Osteocyte (in vitro differentiated cells): ENCODE measurements at regions not wholly inside any gene's neighbourhood (a gene's known extent, or its start where the extent isn't known, plus 50 kb on each side); places are given as distances from the start of the nearest gene placed in this dataset.

Experiments
- DNase-seq: peaks from one replicate; pipeline ENCODE4 v3.0.0; 2021; ENCODE audit warnings: mixed read lengths; ENCODE audit not compliant: unreplicated experiment; ENCODE audit errors: extremely low spot score
- H3K27ac Mint-ChIP-seq: one replicate; pipeline ENCODE4 v1.8.0; 2021; ENCODE audit warnings: mild to moderate bottlenecking, mixed read lengths; ENCODE audit not compliant: unreplicated experiment
- H3K27me3 Mint-ChIP-seq: one replicate; pipeline ENCODE4 v1.8.0; 2021; ENCODE audit warnings: mixed read lengths; ENCODE audit not compliant: unreplicated experiment
- H3K36me3 Mint-ChIP-seq: one replicate; pipeline ENCODE4 v1.8.0; 2021; ENCODE audit warnings: mixed read lengths; ENCODE audit not compliant: unreplicated experiment
- H3K4me1 Mint-ChIP-seq: one replicate; pipeline ENCODE4 v1.8.0; 2021; ENCODE audit warnings: mixed read lengths; ENCODE audit not compliant: unreplicated experiment
- H3K4me3 Mint-ChIP-seq: one replicate; pipeline ENCODE4 v1.8.0; 2021; ENCODE audit warnings: mild to moderate bottlenecking, moderate library complexity, mixed read lengths; ENCODE audit not compliant: unreplicated experiment
- H3K9me3 Mint-ChIP-seq: one replicate; pipeline ENCODE4 v1.8.0; 2021; ENCODE audit warnings: mixed read lengths; ENCODE audit not compliant: unreplicated experiment
- CTCF ChIP-seq: fragments of 200-600 bp; sonication (generic); IDR thresholded peaks from 2 replicates; pipeline ENCODE4 v1.5.0; 2021; ENCODE audit warnings: antibody characterized with exemption, mild to moderate bottlenecking, moderate library complexity

GRCh38 chr4:184294606-184295133 lies 77.0 kb upstream of the ENPP6 start:
- Mint-ChIP-seq H3K36me3 (no peaks in the 10 kb centered on the region), H3K4me3 (no peak overlapping the region), H3K9me3 (no peaks in the 10 kb centered on the region), H3K27me3 (no peaks in the 10 kb centered on the region), H3K27ac (no peak overlapping the region), H3K4me1 (no peaks in the 10 kb centered on the region)
- no peak for TF ChIP-seq CTCF
- peak; percentile 32 for DNase-seq

DNA sequence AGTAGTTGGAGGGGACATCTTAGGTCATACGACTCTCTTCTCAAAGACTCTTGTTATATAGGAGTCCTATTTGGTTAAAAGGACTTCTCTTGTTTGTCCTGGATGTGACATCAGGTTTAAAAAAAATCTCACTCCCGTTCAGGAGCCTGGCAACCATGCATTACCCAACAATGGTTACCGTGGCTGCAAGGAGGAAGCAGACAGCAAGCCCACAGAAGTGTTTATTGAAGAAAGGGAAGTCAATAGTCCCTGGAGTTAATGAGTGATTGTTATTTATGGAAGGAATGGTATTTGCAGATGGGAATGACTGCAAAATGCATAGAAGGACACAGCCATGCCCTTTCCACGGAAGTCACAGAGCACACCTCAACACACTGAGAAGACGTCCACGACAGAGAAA lies 75.9 kb upstream of the ENPP6 start:
- DNase-seq = no peak
- H3K4me3 Mint-ChIP-seq = no peak overlapping the region
- peaks cover under 1% of the 10 kb centered on the region for H3K4me1 Mint-ChIP-seq
- no peak for TF ChIP-seq CTCF
- H3K27me3 Mint-ChIP-seq = no peaks in the 10 kb centered on the region
- no peaks in the 10 kb centered on the region for H3K36me3 Mint-ChIP-seq
- H3K9me3 Mint-ChIP-seq = no peaks in the 10 kb centered on the region
- no peak overlapping the region for H3K27ac Mint-ChIP-seq

GRCh38 chr4:184292877-184293276 lies 75.2 kb upstream of the ENPP6 start:
- H3K36me3 Mint-ChIP-seq = no peaks in the 10 kb centered on the region
- H3K27me3 Mint-ChIP-seq = no peaks in the 10 kb centered on the region
- H3K9me3 Mint-ChIP-seq = no peaks in the 10 kb centered on the region
- TF ChIP-seq CTCF = no peak
- DNase-seq = no peak
- H3K4me3 Mint-ChIP-seq = no peak overlapping the region
- peaks cover 1% of the 10 kb centered on the region for H3K4me1 Mint-ChIP-seq
- no peak overlapping the region for H3K27ac Mint-ChIP-seq

- Mint-ChIP-seq H3K36me3 (no peaks in the 10 kb centered on the region), H3K9me3 (no peaks in the 10 kb centered on the region), H3K27ac (no peak overlapping the region), H3K4me3 (no peak overlapping the region), H3K27me3 (no peaks in the 10 kb centered on the region), H3K4me1 (peaks cover 2% of the 10 kb centered on the region)
- no peak for DNase-seq
- TF ChIP-seq CTCF = no peak
Observed at GRCh38 chr4:184292465-184292867, 74.8 kb upstream of the ENPP6 start.

- H3K27me3 Mint-ChIP-seq = no peaks in the 10 kb centered on the region
- no peaks in the 10 kb centered on the region for H3K36me3 Mint-ChIP-seq
- no peak overlapping the region for H3K27ac Mint-ChIP-seq
- H3K9me3 Mint-ChIP-seq = no peaks in the 10 kb centered on the region
- peaks cover 3% of the 10 kb centered on the region for H3K4me1 Mint-ChIP-seq
- no peak for DNase-seq
- TF ChIP-seq CTCF = no peak
- H3K4me3 Mint-ChIP-seq = no peak overlapping the region
Observed at GRCh38 chr4:184289179-184289535, 71.5 kb upstream of the ENPP6 start.
